ENCODE measurements at regions not wholly inside any gene's neighbourhood (a gene's known extent, or its start where the extent isn't known, plus 50 kb on each side); places are given as distances from the start of the nearest gene placed in this dataset.

- no peak for DNase-seq
Measured at GRCh38 chr12:70151993-70152392, 91.2 kb upstream of the CNOT2 start.

DNA sequence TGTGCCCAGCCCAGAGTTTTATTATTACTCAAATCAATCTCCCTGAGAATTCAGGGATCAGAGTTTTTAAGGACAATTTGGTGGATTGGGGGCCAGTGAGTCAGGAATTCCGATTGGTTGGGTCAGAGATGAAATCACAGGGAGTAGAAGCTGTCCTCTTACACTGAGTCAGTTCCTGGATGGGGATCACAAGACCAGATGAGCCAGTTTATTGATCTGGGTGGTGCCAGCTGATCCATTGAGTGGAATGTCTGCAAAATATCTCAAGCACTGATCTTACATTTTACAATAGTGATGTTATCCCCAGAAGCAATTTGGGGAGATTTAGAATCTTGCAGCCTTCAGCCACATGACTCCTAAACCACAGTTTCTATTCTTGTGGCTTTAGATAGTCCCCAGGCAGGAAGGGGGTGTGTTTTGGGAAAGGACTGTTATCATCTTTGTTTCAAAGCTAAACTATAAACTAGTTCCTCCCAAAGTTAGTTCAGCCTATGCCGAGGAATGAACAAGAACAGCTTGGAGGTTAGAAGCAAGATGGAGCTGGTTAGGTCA, 89.1 kb upstream of the CNOT2 start:
- no peak for DNase-seq

DNA sequence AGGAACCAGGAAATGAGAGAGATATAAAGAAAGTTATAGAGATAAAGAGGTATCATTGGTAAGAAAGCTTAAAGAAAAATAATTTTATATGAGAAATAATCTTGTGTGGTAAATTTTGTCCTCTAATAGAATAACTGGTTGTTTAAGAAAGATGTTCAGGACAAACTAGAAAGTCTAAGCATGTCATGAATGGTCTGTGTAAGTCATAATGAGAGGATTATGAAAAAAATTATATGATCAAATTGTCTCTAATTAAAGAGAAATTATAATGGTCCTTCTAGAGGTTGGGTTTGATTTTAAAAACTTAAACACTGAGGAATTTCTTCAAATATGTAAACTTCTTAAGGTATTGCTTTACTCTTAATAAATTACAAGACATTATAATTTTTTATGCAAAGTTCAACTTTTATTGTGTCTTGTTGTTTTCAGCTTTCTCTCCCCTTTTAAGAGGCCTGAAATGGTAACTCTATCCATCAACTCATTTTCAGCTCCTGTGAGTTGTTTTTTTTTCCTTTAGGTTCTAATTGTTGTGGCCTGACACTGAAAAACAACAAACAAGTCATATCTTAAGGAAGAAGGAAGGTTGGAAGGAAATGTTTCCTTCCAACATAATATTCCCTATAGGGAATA, 88.2 kb upstream of the CNOT2 start:
- no peak for DNase-seq

DNA sequence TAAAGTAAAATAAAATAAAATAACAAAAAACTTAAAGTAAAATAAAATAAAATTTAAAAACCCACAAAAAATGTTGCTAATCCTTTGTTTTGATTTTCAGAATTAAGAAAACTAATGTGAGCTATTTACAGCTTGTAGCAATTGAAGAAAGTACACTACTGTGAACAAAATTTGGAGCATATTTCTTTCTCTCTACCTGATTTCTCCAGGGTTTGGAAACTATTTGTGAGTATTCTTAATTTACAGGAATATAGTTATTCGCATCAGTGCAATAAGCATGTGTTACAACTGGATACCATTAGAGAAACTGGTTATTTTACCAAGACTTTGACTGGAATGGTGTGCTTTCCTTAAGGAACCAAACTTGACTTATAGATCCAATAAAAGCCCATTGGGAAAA, 86.1 kb upstream of the CNOT2 start:
- no peak for DNase-seq

GRCh38 chr12:70165450-70165849, 77.8 kb upstream of the CNOT2 start:
- no peak for DNase-seq

DNA sequence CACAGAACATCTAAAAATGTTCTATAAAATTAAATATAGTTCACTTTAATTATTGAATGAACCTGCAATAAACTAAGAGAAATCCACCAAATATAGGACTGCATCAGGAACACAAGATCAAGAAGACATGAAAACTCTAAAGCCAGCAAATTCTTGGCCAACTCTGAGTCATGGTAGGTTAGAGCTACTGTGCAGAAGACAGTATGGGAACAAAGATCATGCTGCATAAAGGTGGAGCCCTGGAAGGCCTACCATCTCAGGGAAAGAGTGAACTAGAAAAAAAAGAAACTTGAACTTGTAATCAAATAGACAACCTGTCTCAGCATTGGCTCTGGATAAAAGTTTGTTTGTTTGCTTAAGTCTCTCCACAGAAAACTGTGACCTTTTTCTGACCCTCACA, 66.9 kb upstream of the CNOT2 start:
- no peak for DNase-seq

DNA sequence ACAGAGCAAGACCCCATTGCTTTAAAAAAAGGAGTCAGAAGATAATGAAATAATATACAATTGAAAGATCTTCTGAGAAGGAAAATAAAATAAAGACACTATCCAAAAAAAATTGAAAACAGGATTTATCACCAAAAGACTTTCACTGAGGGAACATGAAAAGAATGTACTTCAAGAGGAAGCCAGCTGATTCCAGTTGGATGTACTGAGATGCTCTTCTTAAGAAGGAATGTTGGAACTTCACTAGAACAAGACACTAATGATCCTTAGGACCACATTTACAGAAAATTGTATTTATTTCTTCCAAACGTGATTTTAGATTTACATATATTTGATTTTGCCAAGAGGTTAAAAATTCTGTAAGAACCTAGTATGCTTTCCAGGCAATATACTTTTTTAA, 65.6 kb upstream of the CNOT2 start:
- DNase-seq: no peak

GRCh38 chr12:70178038-70178437, 65.2 kb upstream of the CNOT2 start:
- DNase-seq: peak in 3 of 56 donors; percentile 6 to 22 (median 8)

DNA sequence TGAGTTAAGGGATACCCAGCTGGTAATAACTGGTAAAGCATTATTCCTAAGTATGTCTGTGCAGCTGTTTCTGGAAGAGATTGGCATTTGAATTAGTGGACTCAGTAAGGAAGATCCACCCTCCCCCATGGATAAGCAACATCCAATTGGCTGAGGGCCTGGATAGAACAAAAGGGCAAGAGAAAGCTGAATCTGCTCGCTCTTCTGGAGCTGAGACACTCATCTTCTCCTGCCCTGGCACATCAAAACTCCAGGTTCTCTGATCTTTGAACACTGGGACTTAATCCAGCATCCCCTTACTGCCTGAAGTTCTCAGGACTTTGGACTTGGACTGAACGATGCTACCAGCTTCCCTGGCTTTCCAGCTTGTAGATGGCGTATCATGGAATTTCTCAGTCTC, 63.1 kb upstream of the CNOT2 start:
- DNase-seq: peak in 43 of 56 donors; percentile 0 to 58 (median 31)

DNA sequence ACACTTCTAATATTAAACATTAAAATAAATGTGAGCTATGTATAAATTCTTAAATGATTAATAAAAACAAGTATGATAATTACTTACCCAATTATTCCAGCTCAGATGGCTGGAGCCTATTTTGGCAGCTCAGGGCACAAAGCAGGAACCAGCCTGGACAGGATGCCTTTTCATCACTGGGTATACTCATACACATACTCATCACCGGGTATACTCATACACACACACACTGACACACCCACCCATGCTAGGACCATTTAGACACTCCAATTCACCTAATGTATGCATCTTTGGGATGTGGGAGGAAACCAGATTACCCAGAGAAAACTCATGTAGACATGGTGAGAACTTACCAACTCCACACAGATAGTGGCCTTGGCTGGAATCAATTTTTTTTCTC, 57.9 kb upstream of the CNOT2 start:
- no peak for DNase-seq

DNA sequence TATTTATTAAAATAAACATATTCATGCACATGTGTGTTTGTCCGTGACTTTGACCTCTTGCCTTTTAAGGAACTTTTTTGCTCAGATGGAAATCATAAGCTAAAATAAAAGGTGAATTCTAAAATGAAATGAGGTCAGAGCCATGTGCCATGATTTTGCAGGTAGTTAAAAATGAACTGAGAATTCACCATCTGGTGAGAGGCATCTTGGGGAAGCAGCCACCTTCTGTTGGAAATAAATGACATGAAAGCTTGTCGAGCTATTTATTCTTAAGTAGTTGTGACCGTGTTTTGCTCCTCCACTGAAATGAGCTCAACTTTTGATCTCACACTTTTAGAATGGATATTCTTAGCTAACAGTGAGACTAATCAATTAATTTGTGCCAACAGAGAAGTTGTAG, 56.8 kb upstream of the CNOT2 start:
- no peak for DNase-seq

- DNase-seq: no peak
Measured at GRCh38 chr12:70190262-70191010, 52.8 kb upstream of the CNOT2 start.
